HEK293T (cell line): ENCODE measurements at regions not wholly inside any gene's neighbourhood (a gene's known extent, or its start where the extent isn't known, plus 50 kb on each side); places are given as distances from the start of the nearest gene placed in this dataset.

ENCODE experiments used
- CTCF ChIA-PET: fragments of 350-600 bp; formaldehyde crosslinking; extraction: SDS; loops from one replicate; lab custom pipeline; 2021; ENCODE audit warnings: antibody characterized with exemption, inconsistent platforms; lab: Yijun Ruan, JAX
- POLR2A ChIA-PET: fragments of 350-600 bp; formaldehyde crosslinking; extraction: SDS; loops from one replicate; lab custom pipeline; 2020; ENCODE audit warnings: antibody characterized with exemption, inconsistent platforms; lab: Yijun Ruan, JAX
- DNase-seq: peaks from one replicate; pipeline ENCODE4 v3.0.0; 2012; ENCODE audit warnings: mixed read lengths; ENCODE audit errors: extremely low spot score
- ARNT ChIP-seq: fragments of 450-650 bp; IDR thresholded peaks from 2 replicates; pipeline ENCODE4 v1.6.1; 2017; ENCODE audit warnings: mild to moderate bottlenecking
- BHLHE40 ChIP-seq: fragments of 450-650 bp; IDR thresholded peaks from 2 replicates; pipeline ENCODE4 v1.6.1; 2016; ENCODE audit warnings: mild to moderate bottlenecking, moderate library complexity, borderline replicate concordance
- CTBP1 ChIP-seq: fragments of 450-650 bp; IDR thresholded peaks from 2 replicates; pipeline ENCODE4 v1.6.1; 2016; ENCODE audit warnings: borderline replicate concordance
- ELF4 ChIP-seq: fragments of 450-650 bp; IDR thresholded peaks from 2 replicates; pipeline ENCODE4 v1.6.1; 2017; ENCODE audit warnings: antibody characterized with exemption
- FOXA1 ChIP-seq: fragments of 450-650 bp; IDR thresholded peaks from 2 replicates; pipeline ENCODE4 v1.6.1; 2016; ENCODE audit warnings: mild to moderate bottlenecking
- FOXK2 ChIP-seq: fragments of 450-650 bp; IDR thresholded peaks from 2 replicates; pipeline ENCODE4 v1.6.1; 2016; ENCODE audit warnings: mild to moderate bottlenecking
- FOXM1 ChIP-seq: fragments of 450-650 bp; IDR thresholded peaks from 2 replicates; pipeline ENCODE4 v1.6.1; 2017; ENCODE audit warnings: mild to moderate bottlenecking, borderline replicate concordance
- HDGF ChIP-seq: fragments of 450-650 bp; IDR thresholded peaks from 2 replicates; pipeline ENCODE4 v1.6.1; 2017; ENCODE audit warnings: antibody characterized with exemption, borderline replicate concordance
- L3MBTL2 ChIP-seq: fragments of 450-650 bp; conservative IDR thresholded peaks from 2 replicates; pipeline ENCODE4 v1.6.1; 2016; ENCODE audit warnings: mild to moderate bottlenecking
- LEF1 ChIP-seq: fragments of 450-650 bp; IDR thresholded peaks from 2 replicates; pipeline ENCODE4 v1.6.1; 2017; ENCODE audit warnings: mild to moderate bottlenecking, borderline replicate concordance
- NFRKB ChIP-seq: fragments of 450-650 bp; IDR thresholded peaks from 2 replicates; pipeline ENCODE4 v1.6.1; 2016; ENCODE audit warnings: mild to moderate bottlenecking, moderate library complexity
- PKNOX1 ChIP-seq: fragments of 450-650 bp; IDR thresholded peaks from 2 replicates; pipeline ENCODE4 v1.6.1; 2016
- SP1 ChIP-seq: fragments of 450-650 bp; IDR thresholded peaks from 2 replicates; pipeline ENCODE4 v1.6.1; 2017
- SUZ12 ChIP-seq: fragments of 450-650 bp; IDR thresholded peaks from 2 replicates; pipeline ENCODE4 v1.6.1; 2016; ENCODE audit warnings: mild to moderate bottlenecking
- TARDBP ChIP-seq: fragments of 450-650 bp; IDR thresholded peaks from 2 replicates; pipeline ENCODE4 v1.6.1; 2016
- ZNF384 ChIP-seq: fragments of 450-650 bp; IDR thresholded peaks from 2 replicates; pipeline ENCODE4 v1.6.1; 2016

GRCh38 chr10:44261710-44262455, 123.0 kb downstream of the CXCL12 start:
- CTCF ChIA-PET = no interaction called here
- TF ChIP-seq FOXA1 = no peak
- no peak for TF ChIP-seq FOXM1
- TF ChIP-seq L3MBTL2 = no peak
- TF ChIP-seq SP1 = no peak
- TF ChIP-seq ELF4 = no peak
- TF ChIP-seq ZNF384 = no peak
- TF ChIP-seq ARNT = no peak
- no peak for TF ChIP-seq FOXK2
- DNase-seq = no peak
- POLR2A ChIA-PET = no interaction called here

DNA sequence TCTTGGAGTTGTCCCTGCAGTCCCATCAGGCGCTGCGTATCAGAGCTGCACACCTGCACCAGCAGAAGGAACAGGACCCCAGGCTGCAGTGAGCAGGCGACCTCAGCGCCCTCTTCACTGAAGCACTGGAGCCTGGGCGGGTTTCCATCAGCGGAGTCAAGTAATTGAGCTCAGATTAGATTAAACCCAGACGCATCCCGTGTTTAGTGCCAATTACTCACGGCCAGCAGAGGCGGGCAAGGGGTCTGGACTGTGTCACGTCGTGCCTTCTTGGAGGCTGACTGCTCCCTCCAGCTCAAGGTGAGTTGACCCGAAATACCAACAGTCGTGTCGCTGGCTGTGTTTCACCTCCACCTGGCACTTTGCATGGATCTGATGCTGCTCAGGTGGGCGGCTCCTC, 123.6 kb downstream of the CXCL12 start:
- CTCF ChIA-PET = no interaction called here
- POLR2A ChIA-PET = no interaction called here
- TF ChIP-seq FOXM1 (no peak), SP1 (no peak), TARDBP (no peak), BHLHE40 (no peak), FOXA1 (no peak), L3MBTL2 (no peak), NFRKB (no peak), HDGF (no peak), ELF4 (no peak), FOXK2 (no peak), SUZ12 (no peak), PKNOX1 (no peak), LEF1 (no peak), ARNT (no peak)
- DNase-seq = no peak

DNA sequence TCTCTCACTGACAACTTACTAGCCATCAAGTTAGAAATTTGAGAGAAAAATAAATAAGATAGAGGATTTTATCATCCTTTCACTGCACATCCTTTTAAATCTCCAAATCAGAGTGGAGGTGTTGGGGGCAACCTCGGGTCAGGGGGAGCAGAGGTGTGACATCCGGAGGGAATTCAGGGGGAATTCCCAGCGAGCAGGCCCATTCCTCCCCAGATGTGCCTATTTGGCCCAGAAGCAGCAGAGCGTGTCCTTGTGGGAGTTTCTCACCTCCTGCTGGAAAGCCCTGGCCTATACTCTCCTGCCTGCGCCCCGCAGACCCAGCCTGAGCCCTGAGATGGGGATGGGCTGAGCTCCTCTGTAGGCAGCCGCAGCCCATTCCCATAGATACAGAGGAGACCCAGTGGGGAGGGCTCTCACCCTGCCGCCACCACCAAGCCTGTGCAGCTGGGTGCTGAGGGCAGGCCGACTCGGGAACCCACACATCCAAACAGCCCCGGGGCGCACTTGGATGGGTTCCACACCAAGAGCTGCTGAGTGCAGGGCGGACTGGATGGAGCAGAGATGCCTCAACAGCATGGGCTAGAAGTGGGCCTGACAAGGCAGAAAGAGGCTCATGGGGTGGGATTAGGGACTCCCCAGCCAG, 124.5 kb downstream of the CXCL12 start:
- DNase-seq = no peak
- TF ChIP-seq PKNOX1 = no peak
- no peak for TF ChIP-seq BHLHE40
- TF ChIP-seq FOXA1 = no peak
- ChIA-PET CTCF (no interaction called here), POLR2A (no interaction called here)

DNA sequence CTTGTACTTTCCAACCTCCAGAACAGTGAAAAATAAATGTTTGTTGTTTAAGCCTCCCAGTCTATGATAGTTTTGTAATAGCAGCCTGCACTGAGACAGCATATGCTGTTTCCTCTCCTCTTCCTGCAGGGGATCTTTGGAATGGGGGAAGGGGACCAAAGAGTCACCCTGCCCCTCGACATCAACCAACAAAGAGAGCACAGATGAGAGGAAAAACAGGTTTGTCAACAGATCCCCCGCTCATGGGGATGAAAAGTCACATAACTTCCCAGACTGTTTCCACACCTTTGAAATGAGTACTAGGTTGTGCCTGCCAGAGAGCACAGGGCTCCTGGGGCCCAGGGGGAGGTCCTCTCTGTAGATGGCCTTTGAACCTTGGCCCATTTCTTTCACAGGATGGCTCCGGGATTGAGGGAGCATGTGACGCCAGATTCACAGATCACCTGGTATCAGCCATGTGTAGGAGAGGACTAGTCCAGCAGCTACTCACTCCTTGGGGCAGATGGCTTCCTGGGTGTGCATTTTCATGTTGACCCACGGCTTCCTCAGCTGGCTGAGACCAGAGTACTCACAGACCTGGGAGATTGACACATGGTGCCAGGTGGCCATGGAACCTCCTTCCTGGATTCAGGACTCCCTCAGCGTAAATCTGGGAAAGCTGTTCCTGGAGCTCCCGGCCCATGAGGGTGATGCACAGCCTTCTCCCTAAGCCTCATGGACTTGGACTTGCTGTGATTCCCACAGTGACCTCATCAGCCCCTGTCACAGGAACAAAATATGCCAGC, 125.6 kb downstream of the CXCL12 start:
- TF ChIP-seq NFRKB = no peak
- ChIA-PET POLR2A (no interaction called here), CTCF (no interaction called here)
- DNase-seq = no peak

DNA sequence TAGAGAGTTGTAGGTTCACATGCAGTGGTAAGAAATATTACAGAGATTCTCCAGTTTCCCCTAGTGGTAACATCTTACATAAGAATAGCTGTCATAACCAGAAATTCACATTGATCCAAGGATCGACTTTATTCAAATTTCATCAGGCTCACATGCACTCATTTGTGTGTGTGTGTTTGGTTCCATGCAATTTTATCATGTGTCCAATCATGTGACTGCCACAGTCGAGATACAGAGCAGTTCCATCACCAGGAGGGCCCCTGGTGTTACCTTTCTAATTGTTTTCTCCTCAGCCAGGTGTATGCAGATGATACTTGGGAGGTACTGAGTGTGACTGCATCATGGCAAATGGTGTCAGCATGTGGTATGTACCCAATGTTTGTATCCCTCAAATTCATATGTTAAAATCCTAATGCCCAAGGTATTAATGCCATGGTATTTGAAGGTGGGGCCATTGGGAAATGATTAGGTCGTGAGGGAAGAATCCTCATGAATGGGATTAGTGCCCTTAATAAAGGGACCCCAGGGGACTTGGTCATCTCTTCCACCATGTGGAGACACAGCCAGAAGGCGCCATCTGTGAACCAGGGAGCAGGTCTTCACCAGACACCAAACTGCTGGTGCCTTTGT, 126.3 kb downstream of the CXCL12 start:
- POLR2A ChIA-PET = no interaction called here
- no peak for DNase-seq
- CTCF ChIA-PET = no interaction called here
- TF ChIP-seq CTBP1 (no peak), PKNOX1 (no peak), HDGF (no peak), NFRKB (no peak), ARNT (no peak), FOXA1 (no peak), FOXK2 (no peak), SUZ12 (no peak), ZNF384 (no peak), TARDBP (no peak)

DNA sequence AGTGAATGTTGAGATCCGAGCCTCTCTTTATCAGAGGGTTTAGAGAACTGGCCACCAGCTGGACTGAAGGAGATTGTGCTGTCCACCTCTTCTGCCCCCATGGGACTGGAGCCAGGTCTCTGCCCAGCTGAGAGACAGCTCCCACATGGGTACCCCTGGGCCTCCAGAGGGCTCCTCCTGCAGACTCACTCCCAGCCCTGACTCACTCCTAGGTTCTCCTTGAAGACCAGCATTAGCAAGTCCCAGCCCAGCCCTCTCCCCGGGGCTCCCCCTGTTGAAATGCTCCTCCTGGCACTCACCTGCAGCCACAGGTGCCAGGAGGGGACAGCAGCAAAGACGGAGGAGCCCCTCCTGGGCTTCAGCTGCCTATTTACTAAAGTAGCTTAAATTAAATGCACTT, 126.9 kb downstream of the CXCL12 start:
- DNase-seq = no peak
- CTCF ChIA-PET = no interaction called here
- POLR2A ChIA-PET = no interaction called here
- TF ChIP-seq LEF1 (no peak), ARNT (no peak), TARDBP (no peak), L3MBTL2 (no peak), SP1 (no peak), NFRKB (no peak), BHLHE40 (no peak), SUZ12 (no peak), HDGF (no peak), FOXM1 (no peak), ELF4 (no peak), FOXK2 (no peak), PKNOX1 (no peak), FOXA1 (no peak), CTBP1 (no peak), ZNF384 (no peak)
